HepG2 (cell line): ENCODE measurements at regions not wholly inside any gene's neighbourhood (a gene's known extent, or its start where the extent isn't known, plus 50 kb on each side); places are given as distances from the start of the nearest gene placed in this dataset. TPM values are rescaled to one million over a fixed set of nuclear protein-coding genes. Genes with fewer than 3 reads are reported as not detected.

Experiments used
- microRNA counts: library from miRNA; unstranded; fragments of <30 nt; microRNA quantifications from one replicate; lab custom pipeline; 2015
- microRNA-seq: library from miRNA; unstranded; fragments of <30 nt; microRNA quantifications from one replicate; pipeline ENCODE4, GENCODE V29; 2020
- small RNA-seq, 3 experiments: library from RNA; depleted of rRNA; stranded (forward); fragments of <200 nt; gene quantifications; one replicate each; pipeline ENCODE3, GENCODE V24; 2012; ENCODE audit warnings: low read depth in 2 of 3, low replicate concordance in 1 of 3; ENCODE audit not compliant: insufficient read length in 3 of 3, insufficient read depth in 2 of 3

MicroRNAs in the stretch of these regions (microRNA counts, 767-probe panel; counts per million panel counts)
- not detected for microRNA hsa-miR-1268a (lab: Ali Mortazavi, UCI)

Small RNA genes in the stretch of these regions (microRNA-seq; reads per million reads assigned to microRNA genes)
- gene MIR1268A: not detected

Small RNA genes in the stretch of these regions (small RNA-seq; reads per million reads assigned to genes)
- gene MIR1268A: 0 reads per million in 3 experiments
